ENCODE measurements at regions not wholly inside any gene's neighbourhood (a gene's known extent, or its start where the extent isn't known, plus 50 kb on each side); places are given as distances from the start of the nearest gene placed in this dataset.

GRCh38 chr5:67476531-67476930 is 279.9 kb upstream of the CD180 start:
- TF ChIP-seq CTCF (IDR thresholded peaks at IDR 0.05; ENCODE audit: low read length, missing control alignments): no peak
- no peak overlapping the region for H3K4me3 ChIP-seq (replicated peaks; ENCODE audit: low read depth, low read length)
- no peak for DNase-seq (ENCODE audit: low read depth)

GRCh38 chr5:67475489-67475888 is 278.9 kb upstream of the CD180 start:
- no peak for DNase-seq (ENCODE audit: low read depth)
- H3K4me3 ChIP-seq (replicated peaks; ENCODE audit: low read depth, low read length): no peak overlapping the region
- no peak for TF ChIP-seq CTCF (IDR thresholded peaks at IDR 0.05; ENCODE audit: low read length, missing control alignments)

- H3K4me3 ChIP-seq (replicated peaks; ENCODE audit: low read depth, low read length): no peak overlapping the region
- no peak for DNase-seq (ENCODE audit: low read depth)
- TF ChIP-seq CTCF (IDR thresholded peaks at IDR 0.05; ENCODE audit: low read length, missing control alignments): no peak
These were observed 278.1 kb upstream of the CD180 start for GRCh38 chr5:67474597-67475238.

GRCh38 chr5:67467110-67467509 is 270.5 kb upstream of the CD180 start:
- TF ChIP-seq CTCF (IDR thresholded peaks at IDR 0.05; ENCODE audit: low read length, missing control alignments): no peak
- no peak for DNase-seq (ENCODE audit: low read depth)
- H3K4me3 ChIP-seq (replicated peaks; ENCODE audit: low read depth, low read length): no peak overlapping the region

GRCh38 chr5:67465537-67466207 is 269.1 kb upstream of the CD180 start:
- no peak overlapping the region for H3K4me3 ChIP-seq (replicated peaks; ENCODE audit: low read depth, low read length)
- no peak for DNase-seq (ENCODE audit: low read depth)
- TF ChIP-seq CTCF (IDR thresholded peaks at IDR 0.05; ENCODE audit: low read length, missing control alignments): no peak

GRCh38 chr5:67462147-67462546 is 265.5 kb upstream of the CD180 start:
- TF ChIP-seq CTCF (IDR thresholded peaks at IDR 0.05; ENCODE audit: low read length, missing control alignments): no peak
- H3K4me3 ChIP-seq (replicated peaks; ENCODE audit: low read depth, low read length): no peak overlapping the region
- no peak for DNase-seq (ENCODE audit: low read depth)

GRCh38 chr5:67459253-67459652 is 262.7 kb upstream of the CD180 start:
- H3K4me3 ChIP-seq (replicated peaks; ENCODE audit: low read depth, low read length): no peak overlapping the region
- no peak for TF ChIP-seq CTCF (IDR thresholded peaks at IDR 0.05; ENCODE audit: low read length, missing control alignments)
- DNase-seq (ENCODE audit: low read depth): no peak
